ENCODE measurements at regions not wholly inside any gene's neighbourhood (a gene's known extent, or its start where the extent isn't known, plus 50 kb on each side); places are given as distances from the start of the nearest gene placed in this dataset.

GRCh38 chr7:15924910-15925309 is 238.4 kb upstream of the MEOX2 start:
- Mint-ChIP-seq H3K9me3 (ENCODE audit: insufficient read depth) (peaks cover 13% of the 10 kb centered on the region), H3K27ac (no peak overlapping the region), H3K4me1 (ENCODE audit: low read depth) (no peaks in the 10 kb centered on the region), H3K36me3 (ENCODE audit: low read depth) (no peaks in the 10 kb centered on the region), H3K27me3 (ENCODE audit: low read depth) (no peaks in the 10 kb centered on the region), H3K4me3 (no peak overlapping the region)
- CTCF ChIA-PET: no interaction called here
- POLR2A ChIA-PET: no interaction called here
- DNase-seq (no peak), ATAC-seq (no peak)

GRCh38 chr7:15922002-15922401 is 235.5 kb upstream of the MEOX2 start:
- ATAC-seq: no peak
- no peak overlapping the region for H3K27ac Mint-ChIP-seq
- no peaks in the 10 kb centered on the region for H3K27me3 Mint-ChIP-seq (ENCODE audit: low read depth)
- ChIA-PET CTCF (no interaction called here), POLR2A (no interaction called here)
- no peaks in the 10 kb centered on the region for H3K4me1 Mint-ChIP-seq (ENCODE audit: low read depth)
- no peak for DNase-seq
- H3K4me3 Mint-ChIP-seq: no peak overlapping the region
- H3K9me3 Mint-ChIP-seq (ENCODE audit: insufficient read depth): peaks cover 16% of the 10 kb centered on the region
- H3K36me3 Mint-ChIP-seq (ENCODE audit: low read depth): no peaks in the 10 kb centered on the region

- Mint-ChIP-seq H3K9me3 (ENCODE audit: insufficient read depth) (peaks cover 13% of the 10 kb centered on the region), H3K27me3 (ENCODE audit: low read depth) (no peaks in the 10 kb centered on the region), H3K4me1 (ENCODE audit: low read depth) (no peaks in the 10 kb centered on the region), H3K27ac (no peak overlapping the region), H3K4me3 (no peak overlapping the region), H3K36me3 (ENCODE audit: low read depth) (no peaks in the 10 kb centered on the region)
- ATAC-seq (no peak), DNase-seq (no peak)
- POLR2A ChIA-PET: no interaction called here
- CTCF ChIA-PET: no interaction called here
Measured at GRCh38 chr7:15921576-15921975, 235.1 kb upstream of the MEOX2 start.

GRCh38 chr7:15920953-15921352 is 234.5 kb upstream of the MEOX2 start:
- H3K4me3 Mint-ChIP-seq: no peak overlapping the region
- peaks cover 10% of the 10 kb centered on the region for H3K9me3 Mint-ChIP-seq (ENCODE audit: insufficient read depth)
- no peaks in the 10 kb centered on the region for H3K36me3 Mint-ChIP-seq (ENCODE audit: low read depth)
- CTCF ChIA-PET: no interaction called here
- H3K4me1 Mint-ChIP-seq (ENCODE audit: low read depth): no peaks in the 10 kb centered on the region
- no peak overlapping the region for H3K27ac Mint-ChIP-seq
- no peaks in the 10 kb centered on the region for H3K27me3 Mint-ChIP-seq (ENCODE audit: low read depth)
- POLR2A ChIA-PET: no interaction called here
- ATAC-seq (no peak), DNase-seq (no peak)

GRCh38 chr7:15916681-15917380 is 230.3 kb upstream of the MEOX2 start:
- no peak for ATAC-seq
- Mint-ChIP-seq H3K27me3 (ENCODE audit: low read depth) (no peaks in the 10 kb centered on the region), H3K9me3 (ENCODE audit: insufficient read depth) (peaks cover 10% of the 10 kb centered on the region), H3K36me3 (ENCODE audit: low read depth) (no peaks in the 10 kb centered on the region), H3K4me1 (ENCODE audit: low read depth) (no peaks in the 10 kb centered on the region), H3K4me3 (no peak overlapping the region), H3K27ac (no peak overlapping the region)
- DNase-seq: no peak
- ChIA-PET POLR2A (no interaction called here), CTCF (no interaction called here)

GRCh38 chr7:15915686-15916293 is 229.3 kb upstream of the MEOX2 start:
- no peaks in the 10 kb centered on the region for H3K27me3 Mint-ChIP-seq (ENCODE audit: low read depth)
- no peak for DNase-seq
- H3K9me3 Mint-ChIP-seq (ENCODE audit: insufficient read depth): peaks cover 3% of the 10 kb centered on the region
- CTCF ChIA-PET: no interaction called here
- POLR2A ChIA-PET: no interaction called here
- H3K36me3 Mint-ChIP-seq (ENCODE audit: low read depth): no peaks in the 10 kb centered on the region
- H3K27ac Mint-ChIP-seq: no peak overlapping the region
- H3K4me1 Mint-ChIP-seq (ENCODE audit: low read depth): no peaks in the 10 kb centered on the region
- no peak overlapping the region for H3K4me3 Mint-ChIP-seq
- ATAC-seq: no peak

GRCh38 chr7:15914611-15915010 is 228.1 kb upstream of the MEOX2 start:
- ChIA-PET CTCF (no interaction called here), POLR2A (no interaction called here)
- H3K4me1 Mint-ChIP-seq (ENCODE audit: low read depth): no peaks in the 10 kb centered on the region
- no peak for DNase-seq
- no peak overlapping the region for H3K27ac Mint-ChIP-seq
- no peak overlapping the region for H3K4me3 Mint-ChIP-seq
- ATAC-seq: no peak
- peaks cover 3% of the 10 kb centered on the region for H3K9me3 Mint-ChIP-seq (ENCODE audit: insufficient read depth)
- H3K36me3 Mint-ChIP-seq (ENCODE audit: low read depth): no peaks in the 10 kb centered on the region
- H3K27me3 Mint-ChIP-seq (ENCODE audit: low read depth): no peaks in the 10 kb centered on the region

GRCh38 chr7:15906436-15906835 is 220.0 kb upstream of the MEOX2 start:
- Mint-ChIP-seq H3K4me3 (no peak overlapping the region), H3K9me3 (ENCODE audit: insufficient read depth) (peaks cover 4% of the 10 kb centered on the region), H3K4me1 (ENCODE audit: low read depth) (no peaks in the 10 kb centered on the region), H3K27me3 (ENCODE audit: low read depth) (no peaks in the 10 kb centered on the region), H3K27ac (no peak overlapping the region), H3K36me3 (ENCODE audit: low read depth) (no peaks in the 10 kb centered on the region)
- CTCF ChIA-PET: no interaction called here
- ATAC-seq (no peak), DNase-seq (no peak)
- POLR2A ChIA-PET: no interaction called here

GRCh38 chr7:15905251-15906040 is 219.0 kb upstream of the MEOX2 start:
- DNase-seq: no peak
- no peak overlapping the region for H3K4me3 Mint-ChIP-seq
- no peak for ATAC-seq
- ChIA-PET POLR2A (no interaction called here), CTCF (no interaction called here)
- no peaks in the 10 kb centered on the region for H3K4me1 Mint-ChIP-seq (ENCODE audit: low read depth)
- H3K36me3 Mint-ChIP-seq (ENCODE audit: low read depth): no peaks in the 10 kb centered on the region
- no peak overlapping the region for H3K27ac Mint-ChIP-seq
- peaks cover 4% of the 10 kb centered on the region for H3K9me3 Mint-ChIP-seq (ENCODE audit: insufficient read depth)
- H3K27me3 Mint-ChIP-seq (ENCODE audit: low read depth): no peaks in the 10 kb centered on the region

GRCh38 chr7:15891151-15891881 is 204.8 kb upstream of the MEOX2 start:
- Mint-ChIP-seq H3K27ac (no peak overlapping the region), H3K36me3 (ENCODE audit: low read depth) (no peaks in the 10 kb centered on the region), H3K9me3 (ENCODE audit: insufficient read depth) (no peaks in the 10 kb centered on the region), H3K4me1 (ENCODE audit: low read depth) (no peaks in the 10 kb centered on the region), H3K27me3 (ENCODE audit: low read depth) (no peaks in the 10 kb centered on the region), H3K4me3 (no peak overlapping the region)
- DNase-seq: no peak
- ChIA-PET POLR2A (no interaction called here), CTCF (no interaction called here)
- no peak for ATAC-seq

- ChIA-PET POLR2A (no interaction called here), CTCF (interaction anchor here (0.6 kb wide), 1 partner anchor 971 kb away, joined by 3 read pairs; no protein-coding TSS in a partner anchor)
- no peak overlapping the region for H3K4me3 Mint-ChIP-seq
- H3K27ac Mint-ChIP-seq: no peak overlapping the region
- ATAC-seq (no peak), DNase-seq (no peak)
- H3K36me3 Mint-ChIP-seq (ENCODE audit: low read depth): no peaks in the 10 kb centered on the region
- no peaks in the 10 kb centered on the region for H3K9me3 Mint-ChIP-seq (ENCODE audit: insufficient read depth)
- no peaks in the 10 kb centered on the region for H3K4me1 Mint-ChIP-seq (ENCODE audit: low read depth)
- no peaks in the 10 kb centered on the region for H3K27me3 Mint-ChIP-seq (ENCODE audit: low read depth)
Measured at GRCh38 chr7:15889507-15889906, 203.0 kb upstream of the MEOX2 start.

- H3K27ac Mint-ChIP-seq: no peak overlapping the region
- CTCF ChIA-PET: no interaction called here
- ATAC-seq (no peak), DNase-seq (no peak)
- no peaks in the 10 kb centered on the region for H3K4me1 Mint-ChIP-seq (ENCODE audit: low read depth)
- POLR2A ChIA-PET: no interaction called here
- no peak overlapping the region for H3K4me3 Mint-ChIP-seq
- no peaks in the 10 kb centered on the region for H3K27me3 Mint-ChIP-seq (ENCODE audit: low read depth)
- no peaks in the 10 kb centered on the region for H3K36me3 Mint-ChIP-seq (ENCODE audit: low read depth)
- no peaks in the 10 kb centered on the region for H3K9me3 Mint-ChIP-seq (ENCODE audit: insufficient read depth)
Measured at GRCh38 chr7:15888090-15888489, 201.6 kb upstream of the MEOX2 start.

Data from activated CD8-positive, alpha-beta T cell treated with anti-CD3 and anti-CD28 coated beads, Interleukin-2, amount 10 ng/mL, durations not matched to agents 7 days and 5 days (primary cell).